ENCODE measurements at regions not wholly inside any gene's neighbourhood (a gene's known extent, or its start where the extent isn't known, plus 50 kb on each side); places are given as distances from the start of the nearest gene placed in this dataset.
"Not testable (repeated sequence)": the region's sequence is repeated elsewhere in the genome, so short reads cannot be mapped to it uniquely, and the experiment has no call there.

DNA sequence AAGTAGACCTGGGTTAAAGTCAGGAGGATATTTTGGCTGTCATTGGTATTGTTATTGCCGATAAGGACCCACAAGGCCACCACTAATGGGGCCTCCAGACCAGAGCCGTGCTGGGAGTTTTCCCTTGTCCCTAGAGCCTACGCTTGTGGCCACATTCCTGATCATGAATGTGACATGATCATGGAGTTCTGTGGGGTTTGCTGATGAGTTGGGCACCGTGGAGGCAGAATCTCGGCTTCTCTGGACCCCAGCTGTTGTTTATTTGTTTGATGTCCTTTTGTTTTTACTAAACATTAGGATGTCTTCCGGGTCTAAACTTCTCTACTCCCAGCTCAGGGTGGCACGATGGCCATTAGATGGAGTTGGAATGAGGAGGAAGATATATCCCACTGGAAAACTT, 74.9 kb upstream of the TMPRSS2 start:
- DNase-seq, result no peak

DNA sequence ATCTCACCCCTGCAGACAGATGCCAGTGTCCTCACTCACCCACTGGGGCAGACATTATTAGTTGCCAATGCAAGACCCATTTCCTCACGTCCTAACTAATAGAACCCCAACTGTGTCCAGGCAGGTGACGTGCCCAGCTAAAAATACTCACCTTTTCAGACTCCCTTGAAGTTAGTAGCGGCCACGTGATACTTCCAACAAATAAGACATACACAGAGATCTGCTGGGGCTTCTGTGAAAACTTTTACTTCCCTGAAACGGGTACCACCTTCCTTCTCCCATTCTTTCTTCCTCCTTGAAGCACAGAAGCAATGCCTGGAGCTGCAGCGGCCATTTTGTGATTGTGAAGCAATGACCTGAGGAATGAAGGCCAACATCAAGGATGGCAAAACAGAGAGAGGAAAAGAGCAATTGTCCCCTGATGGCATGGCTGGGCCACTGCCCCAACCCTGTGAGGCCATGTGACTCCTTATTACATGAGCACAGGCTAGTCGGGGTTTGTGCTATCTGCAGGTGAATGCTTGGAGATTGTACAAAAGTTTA, 74.4 kb upstream of the TMPRSS2 start:
- no peak for DNase-seq

DNA sequence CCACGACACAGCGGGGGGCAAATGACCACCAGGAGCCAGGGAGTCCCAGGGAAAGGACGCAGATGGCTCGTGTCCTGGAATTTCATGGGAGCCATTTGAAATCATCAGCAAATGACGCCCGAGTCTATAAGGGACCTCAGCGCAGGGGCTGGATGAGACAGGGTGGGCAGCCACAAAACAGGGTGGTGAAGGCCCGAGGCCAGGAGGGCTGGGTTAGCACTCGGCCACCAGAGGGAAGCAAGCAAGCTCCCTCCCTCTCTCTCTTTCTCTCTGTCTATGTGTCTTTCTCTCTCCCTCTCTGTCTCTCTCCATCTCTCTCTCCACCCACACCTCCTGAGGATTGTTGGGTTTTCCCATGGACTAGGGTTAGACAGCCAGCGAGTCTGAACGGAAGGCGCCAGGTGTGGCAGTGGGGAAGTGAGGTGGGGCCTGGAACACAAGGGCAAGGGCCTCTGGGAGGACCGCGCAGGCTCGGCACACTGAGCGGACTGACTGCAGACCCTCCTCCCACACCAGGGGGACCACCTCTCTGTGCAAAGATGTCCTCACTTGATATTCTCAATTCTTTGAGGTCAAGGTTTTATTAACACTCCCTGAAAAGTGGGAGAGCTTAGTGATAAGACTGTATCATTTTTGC, 73.8 kb upstream of the TMPRSS2 start:
- DNase-seq, result no peak

DNA sequence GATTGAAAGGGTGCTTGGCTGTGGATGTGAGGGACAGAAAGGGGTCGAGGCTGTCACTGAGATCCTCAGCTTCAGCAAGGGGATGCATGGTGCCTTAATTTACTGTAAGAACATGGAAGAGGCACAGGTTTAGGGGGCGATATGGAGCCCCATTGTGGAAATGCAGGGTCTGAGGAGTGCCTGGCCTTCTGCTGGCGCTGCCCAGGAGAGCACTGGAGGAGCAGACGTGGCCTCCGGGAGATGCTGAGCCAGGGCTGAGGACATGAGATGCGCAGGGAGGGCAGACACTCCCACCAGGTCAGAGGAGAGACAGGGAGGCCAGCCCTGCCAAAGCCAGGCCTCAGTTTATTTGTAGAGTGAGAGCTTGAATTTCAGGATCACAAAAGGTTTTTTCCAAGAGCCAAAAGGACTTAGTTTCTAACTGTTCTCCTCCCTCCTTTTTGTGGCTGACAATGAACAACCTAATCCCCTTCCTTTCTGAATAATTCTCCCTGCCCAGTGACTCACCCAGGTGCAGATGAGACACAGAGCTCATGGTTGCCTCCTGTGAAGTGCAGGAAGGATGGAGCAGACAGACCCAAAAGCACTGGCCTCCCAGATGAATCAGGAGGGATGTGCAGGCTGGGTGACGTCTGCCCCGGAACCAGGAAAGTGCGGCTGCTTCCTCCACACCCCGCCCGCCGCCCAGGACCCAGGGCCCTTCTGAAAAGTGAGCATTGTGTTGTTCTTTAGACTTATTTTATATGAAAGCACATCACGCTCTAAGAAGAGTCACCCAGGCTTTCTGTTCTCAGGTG, 73.0 kb upstream of the TMPRSS2 start:
- no peak for DNase-seq

DNA sequence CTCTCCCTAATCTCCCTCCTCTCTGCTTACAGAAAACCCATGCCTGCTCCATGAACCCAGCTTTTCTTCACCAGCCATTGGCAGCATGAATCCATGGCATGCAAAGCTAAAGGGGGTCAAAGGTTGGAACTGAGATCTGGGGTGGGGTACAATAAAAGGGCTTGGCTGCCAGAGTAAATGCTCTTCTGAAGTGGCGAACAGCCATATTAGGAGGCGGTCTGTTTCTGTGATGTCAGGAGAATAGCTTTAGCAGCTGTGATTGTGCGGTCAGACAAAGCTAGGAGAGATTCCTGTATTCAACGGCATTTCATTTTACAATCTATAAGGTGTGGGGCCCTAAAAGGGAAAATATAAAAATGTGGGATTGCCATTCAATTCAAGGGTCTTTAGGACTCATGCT, 71.7 kb upstream of the TMPRSS2 start:
- no peak for DNase-seq

DNA sequence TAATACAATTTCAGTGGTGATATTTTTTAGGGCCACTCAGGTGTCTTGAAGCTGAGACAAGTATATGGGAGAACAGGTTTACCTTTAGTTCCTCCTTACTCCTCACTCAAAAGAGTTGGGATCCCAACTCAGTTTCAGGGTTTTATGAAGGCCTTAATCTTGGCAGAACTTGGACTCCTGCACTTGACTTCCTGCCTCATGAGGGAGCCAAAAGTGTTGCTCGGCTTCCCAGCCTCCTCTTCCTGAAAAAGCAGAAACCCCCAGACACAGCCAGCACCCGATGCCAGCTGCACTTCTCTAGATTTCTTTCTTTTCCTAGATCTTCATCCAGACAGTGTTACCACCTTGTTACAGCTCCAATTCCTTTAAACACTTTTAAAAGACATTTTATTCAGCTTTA, 70.8 kb upstream of the TMPRSS2 start:
- no peak for DNase-seq

DNA sequence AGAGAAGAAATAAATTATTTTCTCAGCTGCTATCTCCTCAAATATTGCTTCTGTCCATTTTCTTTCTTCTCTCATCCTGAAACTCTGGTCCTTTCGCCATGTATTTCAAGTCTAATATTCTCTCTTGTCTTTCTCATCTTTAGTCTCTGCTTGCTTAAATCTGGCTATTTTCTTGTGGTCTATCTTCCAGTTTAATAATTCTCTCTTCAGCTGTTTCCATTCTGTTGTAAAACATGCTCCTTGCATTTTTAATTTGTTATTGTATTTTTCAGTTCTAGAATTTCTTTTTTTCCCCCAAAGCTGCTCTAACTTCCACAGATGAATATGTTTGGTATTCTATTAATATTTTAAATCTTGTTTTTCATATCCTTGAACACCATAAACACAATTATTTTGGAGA, 70.1 kb upstream of the TMPRSS2 start:
- DNase-seq, result no peak

DNA sequence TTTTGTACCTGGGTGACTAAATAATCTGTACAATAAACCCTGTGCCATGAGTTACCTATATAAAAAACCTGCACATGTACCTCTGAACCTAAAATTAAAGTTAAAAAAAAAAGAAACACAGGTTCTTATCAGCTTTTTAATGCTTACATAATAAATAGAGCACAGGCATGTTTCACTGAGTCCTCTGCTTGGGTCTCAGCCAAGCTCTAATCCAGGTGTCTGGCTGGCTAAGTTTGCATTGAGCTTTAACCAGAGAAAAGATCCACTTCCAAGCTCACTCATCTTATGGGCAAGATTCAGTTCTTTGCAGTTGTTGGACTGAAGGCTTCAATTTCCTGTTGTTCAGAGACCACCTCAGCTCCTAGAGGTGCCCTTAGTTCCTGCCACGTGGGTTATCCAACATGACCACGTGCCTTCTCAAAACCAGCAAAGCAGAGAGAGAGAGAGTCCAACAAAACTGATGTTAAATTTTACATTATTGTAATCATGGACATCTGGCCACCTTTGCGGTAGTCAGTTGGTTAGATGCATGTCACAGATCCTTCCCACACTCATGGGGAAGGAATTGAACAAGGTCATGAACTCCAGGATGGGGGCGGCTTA, 68.2 kb upstream of the TMPRSS2 start:
- no peak for DNase-seq

DNA sequence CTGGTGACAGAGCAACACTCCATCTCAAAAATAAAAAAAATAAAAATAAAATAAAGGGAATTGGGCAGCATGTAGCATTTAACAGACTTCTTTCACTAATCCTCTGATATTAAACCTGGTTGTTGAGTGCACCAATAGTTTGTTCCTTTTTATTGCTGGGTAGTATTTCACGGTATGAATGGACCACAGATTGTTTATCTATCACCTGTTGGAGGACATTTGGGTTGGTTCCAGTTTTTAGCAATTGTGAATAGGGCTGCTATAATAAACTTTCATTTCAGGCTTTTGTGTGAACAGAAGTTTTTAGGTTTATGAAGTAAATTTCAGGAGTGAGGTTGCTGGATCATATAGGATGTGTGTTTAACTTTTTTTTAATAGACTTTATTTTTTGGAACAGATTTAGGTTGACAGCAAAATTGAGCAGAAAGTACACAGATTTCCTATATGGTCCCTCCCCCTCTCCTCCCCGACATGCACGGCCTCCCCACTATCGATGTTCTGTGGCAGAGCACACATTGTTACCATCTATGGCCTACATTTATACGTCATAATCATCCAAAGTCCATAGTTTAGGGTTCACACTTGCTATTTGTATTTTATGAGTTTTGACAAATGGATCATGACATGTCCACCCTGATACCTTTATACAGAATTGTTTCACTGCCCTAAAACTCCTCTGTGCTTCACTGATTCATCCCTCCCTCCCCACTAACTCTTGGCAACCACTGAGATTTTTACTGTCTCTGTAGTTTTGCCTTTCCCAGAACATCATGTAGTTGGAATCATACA, 66.1 kb upstream of the TMPRSS2 start:
- DNase-seq, result no peak

DNA sequence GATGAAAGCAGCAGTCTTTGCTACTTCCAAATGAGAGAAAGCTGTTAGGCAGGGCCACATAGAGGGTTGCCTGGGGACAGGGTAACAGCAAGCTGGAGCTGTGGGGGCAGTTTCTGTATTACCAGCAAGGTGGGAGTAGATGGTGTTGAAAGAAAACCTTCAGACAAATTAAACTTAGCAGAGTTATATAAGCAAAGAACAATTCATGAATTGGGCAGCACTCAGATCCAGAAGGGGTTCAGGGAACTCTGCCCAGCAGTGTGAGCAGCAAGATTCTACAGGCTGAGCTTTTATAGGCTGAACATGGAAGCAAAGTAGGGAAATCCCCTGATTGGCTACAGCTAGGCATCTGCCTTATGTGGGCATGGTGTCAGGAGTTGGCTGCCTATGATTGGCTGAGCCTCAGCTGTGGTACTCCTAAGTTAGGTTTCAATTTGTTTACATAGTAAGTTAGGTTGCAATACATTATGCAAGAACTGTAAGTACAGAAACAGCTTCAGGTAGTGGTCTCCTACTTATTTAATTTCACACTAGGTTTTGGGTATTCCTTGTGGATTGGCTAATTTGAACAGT, 64.1 kb upstream of the TMPRSS2 start:
- DNase-seq, result no peak

DNA sequence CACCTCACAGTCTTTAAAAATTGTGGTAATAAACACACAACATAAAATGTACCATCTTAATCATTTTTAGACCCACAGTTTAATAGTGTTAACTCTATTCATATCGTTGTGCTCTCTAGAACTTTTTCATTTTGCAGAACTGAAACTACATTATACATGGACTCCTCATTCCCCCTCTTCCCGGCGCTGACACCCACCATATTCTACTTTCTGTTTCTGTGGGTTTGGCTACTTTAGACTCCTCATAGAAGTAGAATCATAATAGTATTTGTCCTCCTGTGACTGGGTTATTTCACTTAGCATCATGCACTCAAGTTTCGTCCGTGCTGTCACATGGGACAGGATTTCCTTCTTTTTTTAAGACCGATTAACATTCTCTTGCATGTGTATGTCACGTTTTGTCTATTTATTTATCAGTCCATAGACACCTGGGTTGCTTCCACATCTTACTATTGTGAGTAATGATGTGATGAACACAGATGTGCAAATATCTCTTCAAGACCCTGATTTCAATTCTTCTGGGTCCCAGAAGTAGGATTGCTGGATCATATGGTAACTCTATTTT, 62.9 kb upstream of the TMPRSS2 start:
- DNase-seq, result no peak

DNA sequence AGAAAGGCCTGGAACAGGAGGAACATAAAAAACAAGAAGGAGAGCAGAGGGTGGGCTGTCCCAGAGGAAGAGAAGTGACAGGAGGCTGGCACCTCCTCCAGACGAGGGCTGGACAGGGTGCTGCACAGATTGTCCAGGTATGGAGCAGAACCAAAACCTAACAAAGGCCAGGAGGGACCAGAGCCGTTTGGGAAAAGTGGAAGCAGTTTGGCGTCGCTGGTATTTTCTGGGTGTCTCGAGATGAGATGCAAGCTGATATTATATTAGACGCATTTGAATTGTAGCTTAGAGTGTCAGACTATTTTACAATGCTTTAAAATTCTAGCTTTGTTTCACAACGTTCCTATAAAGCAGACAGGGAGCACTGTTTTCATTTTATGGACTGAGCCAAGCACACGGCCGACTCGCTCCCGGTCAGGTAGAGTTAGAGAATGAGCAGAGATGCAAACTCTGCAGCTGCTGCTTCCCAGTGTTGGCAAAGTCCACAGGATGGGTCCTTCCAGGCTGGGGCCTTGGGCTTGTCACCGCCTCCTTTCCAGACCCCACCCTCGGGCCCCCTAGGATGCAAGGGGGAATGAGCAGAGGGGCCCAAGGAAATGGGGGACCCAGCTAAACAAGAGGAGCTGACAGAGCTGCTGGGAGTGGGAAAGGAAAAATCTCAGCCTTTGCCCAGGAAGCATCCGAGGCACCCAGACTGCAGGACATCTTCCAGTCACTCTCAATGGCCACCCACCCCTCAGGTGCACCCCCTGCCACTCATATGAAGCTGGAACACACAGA, 60.8 kb upstream of the TMPRSS2 start:
- DNase-seq, result no peak

DNA sequence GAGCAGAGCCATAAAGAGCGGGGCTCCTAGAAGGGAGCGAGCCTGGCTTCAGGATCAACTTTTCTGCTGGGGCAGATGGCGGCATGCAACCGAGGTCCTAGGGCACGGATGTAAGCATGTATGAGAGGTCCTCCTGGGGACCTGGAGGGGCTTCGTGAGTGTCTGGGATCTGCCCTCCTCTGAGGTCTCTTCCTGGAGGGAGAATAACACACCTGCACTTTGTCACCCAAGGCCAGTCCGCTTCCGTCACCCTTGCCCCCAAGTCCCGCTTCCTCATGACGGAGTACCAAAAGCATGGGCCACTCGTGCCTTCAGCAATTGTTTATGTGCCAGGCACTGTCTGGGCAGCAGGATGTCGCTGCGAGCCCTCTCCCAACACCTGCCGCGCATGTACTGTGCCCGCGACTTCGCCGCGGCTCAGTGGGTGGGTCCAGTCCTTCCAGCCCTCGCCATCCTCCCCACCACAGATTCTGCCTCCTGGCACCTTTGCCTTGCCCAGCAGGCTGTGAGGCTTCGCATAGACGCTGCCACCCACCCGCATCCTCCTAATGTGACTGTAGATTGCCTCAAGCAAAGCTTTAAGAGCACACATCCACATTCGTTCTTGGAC, 60.0 kb upstream of the TMPRSS2 start:
- DNase-seq, result no peak

DNA sequence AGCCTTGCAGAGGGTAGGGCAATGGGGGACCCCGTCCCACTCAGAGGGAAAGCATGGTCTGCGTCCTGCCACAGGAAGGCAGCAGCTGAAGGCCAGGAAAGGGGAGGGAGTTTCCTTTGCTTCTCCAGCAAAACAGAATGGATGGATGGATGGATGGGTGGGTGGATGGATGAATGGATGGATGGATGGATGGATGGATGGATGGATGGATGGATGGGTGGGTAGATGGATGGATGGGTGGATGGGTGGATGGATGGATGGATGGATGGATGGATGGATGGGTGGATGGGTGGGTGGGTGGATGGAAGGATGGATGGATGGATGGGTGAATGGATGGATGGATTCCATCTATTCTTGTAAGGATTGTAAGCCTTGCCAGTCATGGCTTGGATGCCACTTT, 59.3 kb upstream of the TMPRSS2 start:
- DNase-seq, result not testable (repeated sequence)

DNA sequence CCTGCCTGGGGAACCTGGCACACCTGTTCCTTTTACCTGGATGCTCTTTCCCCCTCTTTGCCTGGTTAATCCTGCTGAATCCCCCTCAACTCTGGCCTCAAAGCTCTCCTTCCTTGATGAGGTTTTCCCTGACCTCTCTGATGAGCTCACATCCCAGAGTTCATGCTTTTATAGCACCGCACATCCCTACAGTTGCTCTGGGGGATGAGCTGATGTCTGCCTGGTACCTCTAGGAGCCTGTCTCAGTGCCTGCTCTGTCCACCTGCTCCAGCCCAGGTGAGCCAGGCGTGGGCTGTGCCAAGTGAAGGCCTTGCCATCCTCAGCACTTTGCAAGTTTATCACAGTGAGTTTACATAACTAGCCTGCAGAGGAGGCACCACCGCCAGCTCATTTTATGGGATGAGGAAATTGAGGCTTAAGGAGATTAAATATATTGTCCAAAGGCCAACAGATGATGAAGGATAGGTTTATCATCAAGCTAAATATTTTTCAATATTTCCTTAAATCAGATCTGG, 58.6 kb upstream of the TMPRSS2 start:
- no peak for DNase-seq

DNA sequence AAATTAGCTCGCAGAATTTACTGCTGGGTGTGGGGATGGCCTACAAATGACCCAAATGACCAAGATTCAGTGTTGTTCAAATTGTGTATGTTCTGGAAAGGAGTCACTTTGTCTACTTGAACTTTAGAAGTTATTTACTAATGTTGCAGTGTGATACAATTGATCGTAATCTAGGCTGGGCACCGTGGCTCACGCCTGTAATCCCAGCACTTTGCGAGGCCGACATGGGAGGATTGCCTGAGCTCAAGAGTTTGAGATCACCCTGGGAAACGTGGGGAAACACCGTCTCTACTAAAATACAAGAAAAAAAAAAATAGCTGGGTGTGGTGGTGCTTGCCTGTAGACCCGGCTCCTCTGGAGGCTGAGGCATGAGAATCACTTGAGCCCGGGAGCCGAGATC, 57.6 kb upstream of the TMPRSS2 start:
- no peak for DNase-seq

DNA sequence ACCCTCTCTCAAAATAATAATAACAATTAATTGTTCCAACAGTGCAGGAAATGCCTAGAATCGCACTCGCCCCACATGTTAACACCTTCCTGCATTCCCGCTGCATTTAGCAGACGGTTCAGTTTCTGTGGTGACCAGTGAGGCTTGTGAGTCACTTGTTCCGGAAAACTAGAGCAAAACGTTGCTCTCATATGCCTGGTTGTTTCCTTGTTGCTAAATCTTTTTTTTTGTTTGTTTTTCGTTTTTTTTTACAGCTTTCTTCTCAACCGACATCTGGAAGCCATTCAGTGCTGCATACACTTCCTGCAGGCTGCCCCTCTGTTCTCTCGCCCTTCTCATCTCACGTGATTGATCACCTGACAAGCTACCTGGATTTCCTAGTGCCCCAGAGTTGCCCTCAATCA, 56.9 kb upstream of the TMPRSS2 start:
- DNase-seq, result no peak

DNA sequence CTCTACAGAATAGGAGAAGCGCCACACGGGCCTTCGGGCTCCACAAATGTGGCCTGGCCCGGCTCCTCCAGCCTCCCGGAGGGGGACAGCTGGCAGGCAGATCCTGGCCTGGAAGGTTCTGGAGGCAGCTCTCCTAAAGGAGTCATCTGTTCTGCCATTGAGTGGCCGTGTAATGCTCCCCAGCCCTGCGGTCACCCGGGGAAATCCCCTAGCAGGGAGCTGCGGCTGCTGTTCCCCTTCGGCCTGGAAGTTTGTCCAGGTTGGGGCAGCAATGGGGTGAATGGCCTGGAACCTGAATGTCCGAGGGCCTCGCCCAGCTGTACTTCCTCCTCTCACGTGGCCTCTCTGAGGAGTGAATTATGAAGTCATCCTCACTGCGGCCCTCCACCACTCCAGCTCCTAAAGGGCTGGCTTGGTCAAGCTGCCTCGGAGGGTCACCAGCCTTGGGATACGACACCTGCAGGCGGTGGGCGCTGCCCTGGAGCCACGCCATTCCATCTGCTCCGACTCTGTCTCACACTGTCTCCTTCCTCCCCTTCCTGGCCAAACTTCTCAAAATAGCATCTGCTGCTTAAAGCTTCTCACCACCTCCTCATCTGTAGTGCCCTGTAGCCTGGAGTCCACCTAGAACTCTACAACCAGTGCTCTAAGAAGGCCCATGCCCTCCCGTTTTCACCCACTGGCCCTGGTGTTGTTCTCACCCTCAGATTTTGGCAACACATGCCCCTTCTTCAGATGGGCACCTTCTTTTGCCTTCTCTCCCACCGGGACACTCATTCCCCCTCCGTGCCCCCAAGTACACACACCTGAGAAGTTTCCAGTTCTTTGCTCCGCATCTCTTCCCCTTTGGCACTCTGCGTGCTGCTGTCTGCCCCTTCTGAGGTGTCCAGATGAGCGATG, 54.4 kb upstream of the TMPRSS2 start:
- no peak for DNase-seq

DNA sequence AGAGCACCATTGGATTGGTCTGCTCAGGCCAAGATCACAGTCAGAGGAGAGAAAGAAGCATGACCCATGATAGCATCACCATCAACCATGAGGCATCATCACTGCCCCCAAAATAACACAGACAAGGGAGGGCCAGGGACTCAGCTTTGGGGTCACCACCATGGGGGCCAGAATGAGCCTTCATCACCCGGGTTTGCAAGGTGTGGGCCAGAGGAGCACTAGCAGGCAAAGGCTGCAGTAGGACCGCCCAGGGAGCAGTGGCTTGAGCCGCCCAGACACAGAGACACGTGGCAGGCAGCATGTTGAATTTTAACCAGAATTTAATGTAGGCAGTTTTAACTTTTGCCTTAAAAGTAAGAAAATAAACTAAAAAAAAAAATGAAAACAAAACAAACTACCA, 53.7 kb upstream of the TMPRSS2 start:
- no peak for DNase-seq

DNA sequence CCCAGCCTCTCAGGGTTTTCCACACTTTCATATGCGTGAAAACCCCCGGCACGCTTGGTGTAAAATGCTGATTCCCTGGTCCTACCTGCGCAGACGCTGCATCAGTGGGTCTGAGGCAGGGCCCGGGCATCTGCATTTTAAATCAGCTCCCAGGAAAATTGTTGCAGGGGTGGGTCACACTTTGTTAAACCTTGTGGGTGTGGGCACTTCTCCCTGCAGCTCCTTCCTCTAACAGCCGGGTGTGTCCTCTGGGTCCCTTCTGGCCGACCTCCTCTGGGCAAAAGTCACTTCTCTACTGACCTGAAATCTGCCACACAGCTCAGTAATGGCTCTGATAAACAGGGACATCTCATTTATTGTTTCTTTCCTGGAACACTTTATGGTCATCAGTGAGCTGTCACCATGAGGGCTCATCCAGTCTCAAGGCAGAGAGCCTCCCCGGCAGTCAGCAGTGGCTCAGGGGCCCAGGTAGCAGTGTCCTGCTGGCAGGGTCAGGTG, 52.8 kb upstream of the TMPRSS2 start:
- DNase-seq, result no peak
